Heart left ventricle (tissue), 13 donors: ENCODE measurements at regions not wholly inside any gene's neighbourhood (a gene's known extent, or its start where the extent isn't known, plus 50 kb on each side); places are given as distances from the start of the nearest gene placed in this dataset.

ENCODE experiments used
- POLR2A ChIP-seq, 2 donors: fragments of 450-650 bp; IDR thresholded peaks; one replicate each; pipeline ENCODE4 v1.6.1; 2017; ENCODE audit warnings: antibody characterized with exemption in 2 of 2, mild to moderate bottlenecking in 2 of 2, moderate library complexity in 2 of 2
- TF ChIP-seq, protein P1 (sequence below), 12 donors: fragments of 200-600 bp; sonication (generic) in 4 of 12; IDR thresholded peaks; one replicate each; pipeline versions ENCODE4 v1.5.0 to v1.8.0; 2018 to 2022; ENCODE audit warnings: antibody characterized with exemption in 12 of 12, mild to moderate bottlenecking in 5 of 12
- donor health status: ischemic (EF 13 %, LVEDD 7.1; RV severe dilation, severe dysfunction).
- donor health status: DM: no; HTN: yes; CAD: no.
- donor health status: DM: no; HTN: no; CAD: no.
- donor health status: ischemic (EF 25% LVEDD 6.9; RV normal size, moderate dysfunction).
- donor health status: ischemic (EF 25% LVEDD 5.7; RV mildly dilated, moderate dysfunction).
- donor health status: ischemic (EF 35%, LVEDD 5.7; RV mildly dilated, moderate dysfunction).
- donor health status: nonischemic (EF 11% LVEDD 7.7; RV severe dilation, severe dysfunction).
- donor health status: DM: yes; HTN: yes; CAD: no.
- donor health status: PGD.
- donor health status: ischemic (EF 29% LVEDD 5.4; RV normal size, mild dysfunction).
- donor health status: nonischemic (EF 23%, LVEDD 6.1; RV moderate dilation, normal function).

DNA sequence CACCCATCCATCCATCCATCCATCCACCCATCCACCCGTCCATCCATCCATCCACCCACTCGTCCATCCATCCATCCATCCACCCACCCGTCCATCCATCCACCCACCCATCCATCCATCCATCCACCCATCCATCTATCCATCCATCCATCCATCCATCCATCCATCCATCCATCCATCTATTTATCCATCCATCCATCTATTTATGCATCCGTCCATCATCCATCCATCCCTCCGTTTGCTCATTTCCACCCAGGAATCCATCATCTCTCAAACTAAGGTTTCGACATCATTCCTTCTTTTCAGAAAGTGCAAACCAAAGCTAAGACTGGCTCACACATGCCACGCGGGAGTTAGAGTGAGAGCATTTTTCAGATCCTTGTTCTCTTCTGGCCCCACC, 52.8 kb upstream of the POFUT2 start:
- TF ChIP-seq, protein P1, sequence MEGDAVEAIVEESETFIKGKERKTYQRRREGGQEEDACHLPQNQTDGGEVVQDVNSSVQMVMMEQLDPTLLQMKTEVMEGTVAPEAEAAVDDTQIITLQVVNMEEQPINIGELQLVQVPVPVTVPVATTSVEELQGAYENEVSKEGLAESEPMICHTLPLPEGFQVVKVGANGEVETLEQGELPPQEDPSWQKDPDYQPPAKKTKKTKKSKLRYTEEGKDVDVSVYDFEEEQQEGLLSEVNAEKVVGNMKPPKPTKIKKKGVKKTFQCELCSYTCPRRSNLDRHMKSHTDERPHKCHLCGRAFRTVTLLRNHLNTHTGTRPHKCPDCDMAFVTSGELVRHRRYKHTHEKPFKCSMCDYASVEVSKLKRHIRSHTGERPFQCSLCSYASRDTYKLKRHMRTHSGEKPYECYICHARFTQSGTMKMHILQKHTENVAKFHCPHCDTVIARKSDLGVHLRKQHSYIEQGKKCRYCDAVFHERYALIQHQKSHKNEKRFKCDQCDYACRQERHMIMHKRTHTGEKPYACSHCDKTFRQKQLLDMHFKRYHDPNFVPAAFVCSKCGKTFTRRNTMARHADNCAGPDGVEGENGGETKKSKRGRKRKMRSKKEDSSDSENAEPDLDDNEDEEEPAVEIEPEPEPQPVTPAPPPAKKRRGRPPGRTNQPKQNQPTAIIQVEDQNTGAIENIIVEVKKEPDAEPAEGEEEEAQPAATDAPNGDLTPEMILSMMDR (IDR thresholded peaks at IDR 0.05): no peak
- TF ChIP-seq POLR2A (IDR thresholded peaks at IDR 0.05): no peak
